ENCODE measurements at regions not wholly inside any gene's neighbourhood (a gene's known extent, or its start where the extent isn't known, plus 50 kb on each side); places are given as distances from the start of the nearest gene placed in this dataset.

DNA sequence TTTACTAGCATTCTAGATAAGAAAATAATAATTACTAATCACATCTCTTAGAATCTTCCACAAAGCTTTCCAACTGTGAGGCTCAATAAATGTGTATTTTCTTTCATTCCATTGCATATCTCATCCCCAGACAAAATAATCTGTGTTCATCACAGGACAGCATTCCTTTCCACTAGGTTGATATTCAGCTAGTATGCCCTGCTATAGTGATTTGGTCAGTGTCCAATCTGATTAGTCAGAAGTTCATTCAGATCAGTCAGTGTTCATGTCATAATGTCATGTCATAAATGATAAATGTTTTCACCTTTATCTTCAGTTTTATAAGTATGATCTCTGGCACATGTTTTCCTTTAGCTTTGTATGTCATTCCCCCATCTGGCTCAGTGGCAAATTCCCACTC is 611.4 kb downstream of the KCTD8 start:
- DNase-seq = no peak

DNA sequence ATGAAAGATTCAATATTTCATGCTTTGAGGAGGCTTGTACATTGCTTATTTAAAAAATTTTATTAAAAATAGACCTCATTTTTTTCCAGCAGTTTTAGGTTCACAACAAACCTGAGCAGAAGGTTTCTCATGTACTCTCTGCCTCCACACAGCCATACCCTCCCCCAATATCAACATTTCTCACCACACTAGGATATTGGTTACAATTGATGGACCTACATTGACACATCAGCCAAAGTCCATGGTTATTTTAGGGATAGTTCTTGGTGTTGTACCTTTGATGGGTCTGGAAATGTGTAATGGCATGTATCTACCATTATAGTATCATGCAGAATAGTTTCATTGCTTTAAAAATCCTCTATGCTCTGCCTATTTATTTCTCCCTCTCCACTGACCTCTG is 611.0 kb downstream of the KCTD8 start:
- no peak for DNase-seq

GRCh38 chr4:43842594-43842993 is 606.0 kb downstream of the KCTD8 start:
- no peak for DNase-seq

- DNase-seq = no peak
These were observed 605.1 kb downstream of the KCTD8 start for GRCh38 chr4:43843501-43843900.

DNA sequence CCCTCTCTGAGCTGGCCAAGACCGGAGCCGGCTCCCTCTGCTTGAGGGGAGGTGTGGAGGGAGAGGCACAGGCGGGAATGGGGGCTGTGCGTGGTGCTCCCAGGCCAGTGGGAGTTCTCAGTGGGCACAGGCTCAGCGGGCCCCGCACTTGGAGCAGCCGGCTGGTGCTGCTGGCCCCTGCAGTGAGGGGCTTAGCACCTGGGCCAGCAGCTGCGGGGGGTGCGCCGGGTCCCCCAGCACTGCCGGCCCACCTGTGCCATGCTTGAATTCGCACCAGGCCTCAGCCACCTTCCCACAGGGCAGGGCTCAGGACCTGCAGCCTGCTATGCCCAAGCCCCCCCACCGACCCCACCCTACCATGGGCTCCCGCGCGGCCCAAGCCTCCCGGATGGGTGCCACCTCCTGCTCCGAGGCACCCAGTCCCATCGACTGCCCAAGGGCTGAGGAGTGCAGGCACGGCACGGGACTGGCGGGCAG is 602.5 kb downstream of the KCTD8 start:
- DNase-seq = no peak

GRCh38 chr4:43853565-43854264 is 594.9 kb downstream of the KCTD8 start:
- no peak for DNase-seq

- DNase-seq = no peak
These were observed 593.3 kb downstream of the KCTD8 start for GRCh38 chr4:43855283-43855682.

- DNase-seq = no peak
These were observed 583.9 kb downstream of the KCTD8 start for GRCh38 chr4:43864616-43865146.

DNA sequence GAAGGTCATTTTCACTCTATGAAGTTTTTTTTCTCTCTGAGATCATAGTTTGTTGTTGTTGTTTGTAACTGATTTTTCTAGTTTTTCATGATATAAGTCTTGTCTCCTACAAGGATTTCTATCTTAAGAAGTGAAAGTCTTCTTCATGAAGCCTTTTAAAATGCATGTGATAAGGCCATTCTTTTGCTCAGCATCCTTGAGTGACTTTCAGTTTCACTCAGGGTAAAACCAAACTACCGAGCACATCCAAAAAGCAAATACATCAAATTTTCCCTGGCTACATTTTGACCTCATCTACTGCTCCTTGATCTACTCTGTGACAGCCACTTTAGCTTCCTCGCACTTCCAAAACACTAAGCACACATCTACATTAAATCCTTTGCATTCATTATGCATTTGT is 580.7 kb downstream of the KCTD8 start:
- no peak for DNase-seq

- no peak for DNase-seq
These were observed 573.0 kb downstream of the KCTD8 start for GRCh38 chr4:43875655-43876054.

DNA sequence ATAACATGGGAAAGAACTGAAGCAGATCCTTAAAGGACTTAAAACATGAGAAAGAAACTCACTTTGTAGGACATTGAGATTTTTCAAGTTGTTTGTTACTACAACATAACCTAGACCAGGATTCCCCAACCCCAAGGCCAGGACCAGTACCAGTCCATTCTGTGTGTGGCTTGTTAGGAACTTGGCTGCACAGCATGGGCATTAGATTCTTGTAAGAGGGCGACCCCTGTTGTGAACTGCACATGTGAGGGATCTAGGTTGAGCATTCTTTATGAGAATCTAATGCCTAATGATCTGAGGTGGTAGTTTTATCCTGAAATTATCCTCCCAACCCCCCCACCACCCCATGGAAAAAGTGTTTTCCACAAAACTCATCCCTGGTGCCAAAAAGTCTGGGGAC is 566.1 kb downstream of the KCTD8 start:
- DNase-seq = no peak

GRCh38 chr4:43886196-43886595 is 562.4 kb downstream of the KCTD8 start:
- DNase-seq = no peak

DNA sequence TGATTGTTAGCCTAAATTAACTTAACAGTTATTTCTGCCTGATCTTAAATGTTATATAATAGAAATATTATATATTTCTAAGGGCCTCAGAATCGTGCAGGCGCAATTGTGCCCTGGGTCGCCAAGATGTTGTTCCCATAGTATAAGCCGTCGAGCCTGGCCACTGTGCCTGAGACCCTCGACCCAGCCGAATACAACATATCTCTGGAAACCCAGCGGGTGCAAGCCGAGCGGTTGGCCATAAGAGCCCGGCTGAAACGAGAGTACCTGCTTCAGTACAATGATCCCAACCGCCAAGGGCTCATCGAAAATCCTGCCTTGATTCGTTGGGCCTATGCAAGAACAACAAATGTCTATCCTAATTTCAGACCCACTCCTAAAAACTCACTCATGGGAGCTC is 549.8 kb downstream of the KCTD8 start:
- no peak for DNase-seq

DNA sequence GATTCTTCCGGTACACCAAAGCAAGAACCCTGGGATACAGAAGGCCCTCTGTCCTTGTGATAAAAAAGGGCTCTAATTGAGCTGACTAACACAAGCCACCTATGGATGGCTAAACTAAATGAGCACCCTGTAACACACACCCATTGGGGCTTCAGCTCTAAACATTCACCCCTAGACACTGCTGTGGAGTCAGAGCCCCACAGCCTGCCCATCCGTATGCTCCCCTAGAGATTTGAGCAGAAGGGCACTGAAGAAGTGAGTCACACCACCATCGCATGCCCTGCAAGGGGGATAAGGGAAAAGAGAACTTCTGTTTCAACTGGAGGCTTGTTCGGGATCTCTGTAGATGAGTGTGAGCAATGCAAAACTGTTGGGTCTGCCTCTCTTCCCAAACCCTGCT is 545.2 kb downstream of the KCTD8 start:
- no peak for DNase-seq

GRCh38 chr4:43918377-43918776 is 530.2 kb downstream of the KCTD8 start:
- no peak for DNase-seq

GRCh38 chr4:43932448-43932847 is 516.2 kb downstream of the KCTD8 start:
- no peak for DNase-seq

DNA sequence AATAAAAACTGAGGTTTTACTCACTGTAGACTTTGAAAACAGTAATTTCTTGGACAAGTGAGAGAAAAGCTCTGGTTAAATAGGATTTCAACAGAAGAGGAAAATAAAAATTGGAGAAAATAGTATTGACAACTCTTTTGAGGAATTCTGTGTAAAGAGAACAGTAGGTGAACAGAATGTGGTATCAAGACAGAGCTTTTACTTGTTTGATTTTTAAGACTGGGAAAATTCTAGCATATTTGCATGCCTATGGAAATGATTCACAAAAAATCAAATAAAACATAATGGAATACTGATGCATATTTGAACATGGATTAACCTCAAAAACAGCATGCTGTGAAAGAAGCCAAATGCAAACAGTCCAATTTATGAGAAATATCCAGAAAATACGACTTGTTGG is 504.6 kb downstream of the KCTD8 start:
- DNase-seq = no peak

DNA sequence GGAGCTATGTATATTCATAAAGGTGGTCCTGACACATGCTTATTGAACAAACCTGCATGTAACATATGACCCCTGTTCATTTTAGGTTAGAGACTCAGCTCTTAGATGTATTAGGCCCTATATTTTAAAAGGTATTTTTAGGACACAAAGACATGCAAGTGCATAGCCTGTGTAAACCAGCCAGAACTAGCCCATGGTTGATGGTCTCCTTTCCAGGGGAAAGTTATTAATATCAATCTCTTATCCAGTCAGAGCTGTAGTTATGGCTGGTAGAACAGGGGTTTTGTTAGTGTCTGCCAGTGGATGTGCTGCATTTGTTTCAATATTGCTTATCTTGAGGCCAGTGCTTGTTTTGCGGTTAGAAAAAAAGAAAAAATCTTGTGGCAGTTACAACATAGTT is 488.6 kb downstream of the KCTD8 start:
- no peak for DNase-seq

DNA sequence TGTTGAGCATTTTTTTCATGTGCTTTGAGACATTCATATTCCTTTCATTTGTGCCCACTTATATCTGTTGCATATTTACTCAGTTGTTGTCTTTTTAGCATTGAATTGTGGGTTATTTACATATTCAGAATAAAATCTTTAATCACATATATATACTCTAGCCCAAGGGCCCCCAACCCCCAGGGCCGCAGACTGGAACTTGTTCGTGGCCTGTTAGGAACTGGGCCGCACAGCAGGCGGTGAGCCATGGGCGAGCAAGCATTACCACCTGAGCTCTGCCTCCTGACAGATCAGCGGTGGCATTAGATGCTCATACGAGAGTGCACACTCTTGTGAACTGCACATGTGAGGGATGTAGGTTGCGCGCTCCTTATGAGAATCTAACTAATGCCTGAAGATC is 480.6 kb downstream of the KCTD8 start:
- DNase-seq = no peak

DNA sequence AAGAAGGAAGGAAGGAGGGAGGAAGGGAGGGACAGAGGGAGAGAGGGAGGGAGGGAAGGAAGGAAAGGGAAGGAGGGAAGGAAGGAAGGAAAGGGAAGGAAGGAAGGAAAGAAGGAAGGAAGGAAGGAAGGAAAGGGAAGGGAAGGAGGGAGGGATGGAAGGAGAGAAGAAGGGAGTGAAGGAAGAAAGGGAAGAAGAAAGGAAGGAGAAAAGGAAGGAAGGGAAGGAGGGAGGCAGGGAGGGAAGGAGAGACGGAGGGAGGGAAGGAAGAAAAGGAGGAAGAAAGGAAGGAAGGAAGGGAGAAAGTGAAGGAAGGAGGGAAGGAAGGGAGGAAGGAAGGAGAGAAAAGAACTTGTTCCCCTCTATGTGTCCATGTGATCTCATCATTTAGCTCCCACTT is 465.0 kb downstream of the KCTD8 start:
- no peak for DNase-seq

DNA sequence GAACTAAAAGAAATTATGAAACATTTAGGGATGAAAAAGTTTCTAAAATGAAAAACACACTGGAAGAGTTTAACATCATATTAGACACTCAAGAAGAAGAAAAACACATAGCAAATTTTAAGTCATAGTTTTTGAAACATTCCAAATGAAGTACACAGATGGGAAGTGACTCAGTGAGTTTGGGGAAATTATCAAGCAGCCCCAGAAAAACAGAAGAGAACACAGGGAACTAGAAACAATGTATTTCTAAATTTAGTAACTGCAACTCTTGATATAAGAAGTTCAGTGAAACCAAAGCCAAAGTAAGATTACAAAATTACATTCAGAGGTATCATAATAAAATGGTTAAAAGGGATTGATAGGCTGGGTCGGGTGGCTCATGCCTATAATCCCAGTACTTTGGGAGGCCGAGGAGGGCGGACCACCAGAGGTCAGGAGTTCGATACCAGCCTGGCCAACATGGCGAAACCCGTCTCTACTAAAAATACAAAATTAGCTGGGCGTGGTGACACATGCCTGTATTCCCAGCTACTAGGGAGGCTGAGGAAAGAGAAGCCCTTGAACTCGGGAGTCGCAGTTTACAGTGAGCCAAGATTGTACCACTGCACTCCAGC is 461.2 kb downstream of the KCTD8 start:
- no peak for DNase-seq

GRCh38 chr4:43990551-43990950 is 458.1 kb downstream of the KCTD8 start:
- no peak for DNase-seq

DNA sequence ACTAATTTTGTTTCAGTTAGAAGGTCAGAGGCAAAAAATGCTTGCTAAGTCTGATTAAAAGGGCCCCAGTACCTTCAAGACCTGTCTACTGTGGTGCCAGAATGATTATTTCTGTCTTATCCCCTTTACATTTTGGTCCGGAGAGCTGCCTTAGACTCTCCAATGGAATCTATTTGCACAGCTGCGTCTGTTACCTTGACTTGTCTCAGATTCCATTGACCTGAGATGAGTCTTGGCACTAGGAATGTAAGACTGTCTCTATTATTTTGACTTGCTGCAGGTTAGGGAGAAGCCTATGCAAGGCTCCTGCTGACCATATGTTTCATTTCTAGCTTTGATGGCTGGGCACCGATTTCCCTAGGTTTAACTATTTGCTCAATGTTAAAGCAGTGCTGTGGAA is 457.6 kb downstream of the KCTD8 start:
- peak; percentile 51 for DNase-seq

DNA sequence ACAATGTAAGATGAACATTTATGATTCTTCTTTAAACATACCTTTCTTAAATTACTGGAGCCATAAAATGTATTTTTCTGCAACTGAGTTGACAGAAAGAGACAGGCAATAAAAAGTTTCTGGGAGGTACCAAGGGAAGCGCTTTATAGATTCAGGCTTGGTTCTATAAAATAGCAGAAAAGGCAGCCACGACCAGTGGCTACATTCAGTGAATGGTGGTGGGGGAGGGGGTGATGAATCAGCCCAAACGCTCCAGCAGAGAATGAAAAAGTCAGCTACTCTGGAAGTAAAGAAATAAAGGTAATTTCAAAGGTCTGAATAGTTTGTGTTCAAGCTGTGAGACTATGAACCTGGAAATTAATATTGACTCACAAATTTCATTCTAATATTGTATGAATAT is 456.1 kb downstream of the KCTD8 start:
- DNase-seq = no peak

Measured in islet precursor cell (in vitro differentiated cells).